Upper lobe of left lung (tissue), 6 donors: ENCODE measurements at regions not wholly inside any gene's neighbourhood (a gene's known extent, or its start where the extent isn't known, plus 50 kb on each side); places are given as distances from the start of the nearest gene placed in this dataset.

Experiments
- ATAC-seq, 2 donors: fragments of 200-7000 bp; cut with Tn5 transposase; one replicate each; pipeline ENCODE4 v1.9.1; 2022; ENCODE audit warnings: mild to moderate bottlenecking in 2 of 2, moderate library complexity in 2 of 2; ENCODE audit not compliant: low FRiP score in 2 of 2
- DNase-seq, 2 donors: peaks; one replicate each; pipeline ENCODE4 v3.0.0-alpha.2; 2019 to 2020
- H3K27ac ChIP-seq, 4 donors: fragments of 200-600 bp; sonication (generic); one replicate each; pipeline ENCODE4 v1.5.1; 2016 to 2019
- H3K27me3 ChIP-seq, 4 donors: fragments of 200-600 bp; sonication (generic); one replicate each; pipeline ENCODE4 v1.5.1; 2017 to 2019
- H3K36me3 ChIP-seq, 4 donors: fragments of 200-600 bp; sonication (generic); one replicate each; pipeline ENCODE4 v1.5.1; 2016 to 2019
- H3K4me1 ChIP-seq, 4 donors: fragments of 200-600 bp; sonication (generic); one replicate each; pipeline ENCODE4 v1.5.1; 2018 to 2019
- H3K4me3 ChIP-seq, 4 donors: fragments of 200-600 bp; sonication (generic); one replicate each; pipeline ENCODE4 v1.5.1; 2017 to 2019; ENCODE audit warnings: mild to moderate bottlenecking in 2 of 4, moderate library complexity in 1 of 4
- H3K9me3 ChIP-seq, 4 donors: fragments of 200-600 bp; sonication (generic); one replicate each; pipeline ENCODE4 v1.5.1; 2018 to 2019
- CTCF ChIP-seq, 6 experiments: fragments of 450-650 bp in 4 of 6; fragments of 200-600 bp in 2 of 6; sonication (generic) in 2 of 6; IDR thresholded peaks; one replicate each; pipeline ENCODE4 v1.5.1; 2016 to 2019; ENCODE audit warnings: antibody characterized with exemption in 6 of 6
- EP300 ChIP-seq, 4 donors: sonication (generic); formaldehyde crosslinking; IDR thresholded peaks; one replicate each; pipeline ENCODE4 v1.5.1; 2017; ENCODE audit warnings: antibody characterized with exemption in 4 of 4, control low read depth in 2 of 4
- POLR2A ChIP-seq, 4 donors: fragments of 450-650 bp; IDR thresholded peaks; one replicate each; pipeline ENCODE4 v1.5.1; 2016 to 2017; ENCODE audit warnings: antibody characterized with exemption in 4 of 4, mild to moderate bottlenecking in 2 of 4
- POLR2AphosphoS5 ChIP-seq, 2 donors: sonication (generic); formaldehyde crosslinking; IDR thresholded peaks; one replicate each; pipeline ENCODE4 v1.5.1; 2017; ENCODE audit warnings: antibody characterized with exemption in 2 of 2
- WGBS, 2 donors: methylation state at CpG; one replicate each; pipeline ENCODE4 v1.1.5; 2017 to 2018; 5-methylcytosine and 5-hydroxymethylcytosine counted together
- donor health status: DM: no; HTN: no; CAD: no; lungs with moderate emphysema.
- donor health status: DM: no; HTN: yes; CAD: no; lungs with severe emphysema.

DNA sequence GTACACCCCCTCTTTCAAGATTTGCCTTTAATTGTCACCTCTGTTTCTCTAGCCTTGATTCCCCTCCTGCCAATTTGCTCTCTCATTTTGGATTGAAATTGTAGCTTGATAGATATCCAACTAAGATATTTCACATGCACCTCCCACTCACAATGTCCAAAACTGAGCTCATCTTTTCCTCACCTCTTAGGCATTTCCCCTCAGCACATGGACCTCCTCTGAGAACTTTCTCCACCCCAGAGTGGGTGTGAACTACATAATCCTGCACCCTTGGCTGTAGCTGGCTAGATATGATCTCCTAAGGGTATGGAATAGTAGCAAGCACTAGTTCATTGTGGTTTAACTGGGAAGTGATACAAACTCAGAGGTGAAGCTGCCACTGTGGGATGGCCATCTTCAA, 91.5 kb upstream of the SESN3 start:
- no peak overlapping the region for H3K27ac ChIP-seq
- H3K4me1 ChIP-seq = peaks cover 0 to 10% (median 1%) of the 10 kb centered on the region in 4 donors
- no peak for TF ChIP-seq CTCF (IDR thresholded peaks at IDR 0.05)
- no peak for TF ChIP-seq POLR2A (IDR thresholded peaks at IDR 0.05)
- TF ChIP-seq EP300 (IDR thresholded peaks at IDR 0.05) = no peak
- TF ChIP-seq POLR2AphosphoS5 (IDR thresholded peaks at IDR 0.05) = no peak
- H3K27me3 ChIP-seq = no peaks in the 10 kb centered on the region
- no peak overlapping the region for H3K4me3 ChIP-seq
- H3K36me3 ChIP-seq = no peaks in the 10 kb centered on the region
- ATAC-seq (peak in 1 of 2 donors; percentile 93), DNase-seq (no peak)
- H3K9me3 ChIP-seq = no peaks in the 10 kb centered on the region

DNA sequence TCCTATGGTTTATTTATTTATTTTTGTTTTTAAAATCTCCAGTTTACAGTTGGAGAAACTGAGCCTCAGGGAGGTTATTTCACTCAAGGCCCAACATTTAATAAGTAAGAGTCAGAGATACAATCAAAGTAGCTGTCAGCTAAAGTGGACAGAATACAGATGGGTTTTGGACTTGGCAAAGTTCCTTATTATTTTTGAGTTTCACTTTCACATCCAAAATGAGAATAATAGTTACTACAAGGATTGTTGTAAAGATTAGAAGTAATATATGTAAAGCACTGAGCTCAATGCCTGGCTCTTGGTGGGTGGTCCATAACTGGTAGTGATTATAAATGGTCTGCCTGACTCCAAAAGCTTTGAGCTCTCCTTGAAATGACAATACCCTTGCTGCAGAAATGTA, 87.5 kb upstream of the SESN3 start:
- Histone ChIP-seq H3K4me3 (no peak overlapping the region), H3K9me3 (no peaks in the 10 kb centered on the region), H3K36me3 (no peaks in the 10 kb centered on the region), H3K4me1 (peaks cover 0 to 10% (median 1%) of the 10 kb centered on the region in 4 donors), H3K27ac (no peak overlapping the region), H3K27me3 (no peaks in the 10 kb centered on the region)
- DNase-seq = no peak
- ATAC-seq = no peak
- TF ChIP-seq POLR2AphosphoS5 (IDR thresholded peaks at IDR 0.05) (no peak), EP300 (IDR thresholded peaks at IDR 0.05) (no peak), CTCF (IDR thresholded peaks at IDR 0.05) (no peak), POLR2A (IDR thresholded peaks at IDR 0.05) (no peak)

- 73 to 77% methylated on average over 2 of the region's 2 CpGs for WGBS, 2 donors
- ATAC-seq (no peak), DNase-seq (no peak)
- H3K9me3 ChIP-seq = no peaks in the 10 kb centered on the region
- H3K27me3 ChIP-seq = no peaks in the 10 kb centered on the region
- no peak overlapping the region for H3K4me3 ChIP-seq
- no peaks in the 10 kb centered on the region for H3K4me1 ChIP-seq
- H3K27ac ChIP-seq = no peak overlapping the region
- no peak for TF ChIP-seq POLR2A (IDR thresholded peaks at IDR 0.05)
- TF ChIP-seq POLR2AphosphoS5 (IDR thresholded peaks at IDR 0.05) = no peak
- no peaks in the 10 kb centered on the region for H3K36me3 ChIP-seq
Observed at GRCh38 chr11:95308512-95309035, 77.6 kb upstream of the SESN3 start.

DNA sequence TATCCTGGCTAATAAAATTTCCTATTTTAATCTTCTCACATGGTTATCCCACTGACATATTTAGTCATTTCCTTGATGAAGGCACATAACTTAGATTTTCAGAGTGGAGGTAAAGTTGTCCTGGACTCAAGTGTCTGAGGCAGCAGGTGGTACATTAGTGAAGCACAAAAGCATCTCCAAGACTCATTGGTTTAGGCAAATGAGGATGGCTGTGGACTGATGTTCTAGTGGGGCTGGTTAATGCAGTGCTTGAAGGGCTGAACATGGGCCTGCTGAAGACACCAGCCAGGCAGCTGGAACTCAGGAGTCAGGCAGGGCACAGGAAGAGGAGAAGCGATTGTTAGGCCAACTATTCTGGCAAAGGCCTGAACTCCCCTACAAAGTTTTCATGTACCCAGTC, 76.3 kb upstream of the SESN3 start:
- Histone ChIP-seq H3K4me3 (no peak overlapping the region), H3K27ac (no peak overlapping the region), H3K4me1 (no peaks in the 10 kb centered on the region), H3K9me3 (no peaks in the 10 kb centered on the region), H3K27me3 (no peaks in the 10 kb centered on the region), H3K36me3 (no peaks in the 10 kb centered on the region)
- no peak for DNase-seq
- WGBS, 2 donors = 90 to 93% methylated on average over 1 of the region's 1 CpG
- ATAC-seq = no peak
- TF ChIP-seq CTCF (IDR thresholded peaks at IDR 0.05) (no peak), POLR2A (IDR thresholded peaks at IDR 0.05) (no peak), POLR2AphosphoS5 (IDR thresholded peaks at IDR 0.05) (no peak), EP300 (IDR thresholded peaks at IDR 0.05) (no peak)

DNA sequence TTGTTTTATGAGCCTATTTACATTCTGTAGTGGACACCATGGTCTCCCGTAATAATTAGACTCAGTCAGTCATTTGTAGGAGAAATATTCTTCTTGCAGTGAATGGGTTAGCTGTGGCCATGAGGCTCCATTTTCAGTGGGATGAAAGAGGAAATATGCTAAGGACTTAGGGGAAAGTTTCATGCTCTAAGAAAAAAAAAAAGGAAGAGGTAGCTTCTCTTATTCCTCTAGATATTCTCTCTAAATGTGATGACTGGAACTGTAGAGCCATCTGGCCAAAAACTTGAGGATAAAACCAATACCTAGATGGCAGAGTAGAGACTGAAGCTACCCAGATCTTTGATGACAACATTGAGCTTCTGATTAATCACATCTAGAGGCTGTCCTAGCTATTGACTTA, 75.8 kb upstream of the SESN3 start:
- Histone ChIP-seq H3K9me3 (no peaks in the 10 kb centered on the region), H3K27ac (no peak overlapping the region), H3K4me3 (no peak overlapping the region), H3K36me3 (no peaks in the 10 kb centered on the region), H3K27me3 (no peaks in the 10 kb centered on the region), H3K4me1 (no peaks in the 10 kb centered on the region)
- TF ChIP-seq POLR2AphosphoS5 (IDR thresholded peaks at IDR 0.05) (no peak), EP300 (IDR thresholded peaks at IDR 0.05) (no peak), POLR2A (IDR thresholded peaks at IDR 0.05) (no peak), CTCF (IDR thresholded peaks at IDR 0.05) (no peak)
- 87 to 96% methylated on average over 1 of the region's 1 CpG for WGBS, 2 donors
- no peak for ATAC-seq
- no peak for DNase-seq
